Stomach (tissue), 8 donors: ENCODE measurements at regions not wholly inside any gene's neighbourhood (a gene's known extent, or its start where the extent isn't known, plus 50 kb on each side); places are given as distances from the start of the nearest gene placed in this dataset.

Source experiments
- DNase-seq, 2 donors: peaks; one replicate each; pipeline versions ENCODE4 v3.0.0 to v3.0.0-alpha.2; 2013 to 2019
- H3K27ac ChIP-seq, 5 donors: fragments of 200-600 bp in 4 of 5; sonication (generic) in 4 of 5; one replicate each; pipeline ENCODE4 v1.5.1; 2013 to 2019; ENCODE audit warnings: mild to moderate bottlenecking in 1 of 5, moderate library complexity in 1 of 5
- H3K27me3 ChIP-seq, 3 donors: fragments of 200-600 bp; sonication (generic); one replicate each; pipeline ENCODE4 v1.5.1; 2017 to 2019; ENCODE audit warnings: mixed run types in 1 of 3
- H3K36me3 ChIP-seq, 4 donors: fragments of 200-600 bp; sonication (generic); 1 replicate in 3 of 4; 2 replicates in 1 of 4; pipeline ENCODE4 v1.5.1; 2016 to 2019
- H3K4me1 ChIP-seq, 4 donors: fragments of 200-600 bp; sonication (generic); one replicate each; pipeline ENCODE4 v1.5.1; 2016 to 2019
- H3K4me3 ChIP-seq, 4 donors: fragments of 200-600 bp; sonication (generic) in 3 of 4; one replicate each; pipeline ENCODE4 v1.5.1; 2016 to 2019; ENCODE audit warnings: mild to moderate bottlenecking in 1 of 4
- H3K9me3 ChIP-seq, 4 donors: fragments of 200-600 bp; sonication (generic); one replicate each; pipeline ENCODE4 v1.5.1; 2016 to 2019
- EP300 ChIP-seq: sonication (generic); formaldehyde crosslinking; IDR thresholded peaks from one replicate; pipeline ENCODE4 v1.6.1; 2017; ENCODE audit warnings: antibody characterized with exemption
- POLR2A ChIP-seq, 4 donors: fragments of 450-650 bp; IDR thresholded peaks; one replicate each; pipeline ENCODE4 v1.6.1; 2016; ENCODE audit warnings: antibody characterized with exemption in 4 of 4, control low read depth in 2 of 4, mild to moderate bottlenecking in 1 of 4, moderate library complexity in 1 of 4
- POLR2AphosphoS5 ChIP-seq, 3 donors: sonication (generic); formaldehyde crosslinking; IDR thresholded peaks; one replicate each; pipeline ENCODE4 v1.6.1; 2016; ENCODE audit warnings: antibody characterized with exemption in 3 of 3
- WGBS, 5 donors: extraction: QIAGEN DNeasy Blood & Tissue Kit in 3 of 5; methylation state at CpG; one replicate each; pipeline versions ENCODE4 v1.1.5 to v1.1.7; 2013 to 2018; 5-methylcytosine and 5-hydroxymethylcytosine counted together
- intact Hi-C: fragments of 100-400 bp; cut with DNase I; formaldehyde crosslinking; loops from one replicate; pipeline ENCODE4 v1.15.1; 2023; ENCODE audit warnings: low total_unique reads
- TF ChIP-seq, protein P1 (sequence below), 7 experiments: fragments of 450-650 bp in 4 of 7; fragments of 200-600 bp in 3 of 7; sonication (generic) in 3 of 7; IDR thresholded peaks; one replicate each; pipeline ENCODE4 v1.5.1; 2016 to 2019; ENCODE audit warnings: antibody characterized with exemption in 7 of 7, control low read depth in 2 of 7, mild to moderate bottlenecking in 1 of 7
- donor health status: healthy with polysubstance abuse.
- donor health status: Bipolar disorder and iron deficiency.
- donor health status: healthy.

DNA sequence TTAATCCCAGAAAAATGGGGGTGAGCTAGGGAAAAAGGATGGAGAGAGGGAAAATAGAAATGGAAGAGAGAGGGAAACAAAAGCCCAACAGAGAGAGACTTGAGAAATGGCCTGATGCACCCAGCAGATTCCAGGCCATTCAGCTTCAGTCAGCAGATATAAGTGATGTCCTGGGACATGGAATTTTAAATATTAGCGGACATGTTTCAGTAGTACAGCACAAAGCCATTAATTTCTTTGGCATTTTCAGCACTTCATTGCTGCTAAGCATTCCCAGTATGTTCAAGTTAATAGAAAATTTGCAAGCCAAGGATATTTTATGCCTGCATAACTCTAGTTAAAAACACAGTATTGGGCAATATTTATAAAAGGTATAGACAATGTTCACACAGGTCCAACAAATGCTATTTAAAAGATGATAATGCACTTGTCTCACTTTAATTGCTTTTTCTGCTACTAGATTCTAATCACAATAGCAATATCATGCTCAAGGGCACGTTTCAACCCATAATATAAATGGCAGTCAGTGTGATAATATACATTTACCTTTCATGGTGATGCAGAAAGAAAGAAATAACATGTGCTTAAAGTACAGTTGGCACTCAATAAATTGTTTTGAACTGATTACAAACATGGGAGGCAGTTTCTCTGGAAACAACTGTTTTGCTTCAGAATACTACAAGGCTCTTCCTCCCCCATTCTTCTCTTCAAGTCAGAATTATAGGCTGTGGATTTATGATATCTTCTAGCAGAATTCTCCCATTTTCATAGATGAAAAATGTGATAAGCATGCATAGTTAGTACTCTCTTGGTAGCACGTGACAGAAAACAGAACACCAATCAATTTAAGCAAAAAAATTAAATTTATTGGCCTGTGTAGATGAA, 108.1 kb upstream of the MAGI3 start:
- TF ChIP-seq, protein P1, sequence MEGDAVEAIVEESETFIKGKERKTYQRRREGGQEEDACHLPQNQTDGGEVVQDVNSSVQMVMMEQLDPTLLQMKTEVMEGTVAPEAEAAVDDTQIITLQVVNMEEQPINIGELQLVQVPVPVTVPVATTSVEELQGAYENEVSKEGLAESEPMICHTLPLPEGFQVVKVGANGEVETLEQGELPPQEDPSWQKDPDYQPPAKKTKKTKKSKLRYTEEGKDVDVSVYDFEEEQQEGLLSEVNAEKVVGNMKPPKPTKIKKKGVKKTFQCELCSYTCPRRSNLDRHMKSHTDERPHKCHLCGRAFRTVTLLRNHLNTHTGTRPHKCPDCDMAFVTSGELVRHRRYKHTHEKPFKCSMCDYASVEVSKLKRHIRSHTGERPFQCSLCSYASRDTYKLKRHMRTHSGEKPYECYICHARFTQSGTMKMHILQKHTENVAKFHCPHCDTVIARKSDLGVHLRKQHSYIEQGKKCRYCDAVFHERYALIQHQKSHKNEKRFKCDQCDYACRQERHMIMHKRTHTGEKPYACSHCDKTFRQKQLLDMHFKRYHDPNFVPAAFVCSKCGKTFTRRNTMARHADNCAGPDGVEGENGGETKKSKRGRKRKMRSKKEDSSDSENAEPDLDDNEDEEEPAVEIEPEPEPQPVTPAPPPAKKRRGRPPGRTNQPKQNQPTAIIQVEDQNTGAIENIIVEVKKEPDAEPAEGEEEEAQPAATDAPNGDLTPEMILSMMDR (IDR thresholded peaks at IDR 0.05), result no peak
- no peak for TF ChIP-seq POLR2AphosphoS5 (IDR thresholded peaks at IDR 0.05)
- TF ChIP-seq EP300, result no peak
- no peak for TF ChIP-seq POLR2A (IDR thresholded peaks at IDR 0.05)
- intact Hi-C loops, result no loop called here

DNA sequence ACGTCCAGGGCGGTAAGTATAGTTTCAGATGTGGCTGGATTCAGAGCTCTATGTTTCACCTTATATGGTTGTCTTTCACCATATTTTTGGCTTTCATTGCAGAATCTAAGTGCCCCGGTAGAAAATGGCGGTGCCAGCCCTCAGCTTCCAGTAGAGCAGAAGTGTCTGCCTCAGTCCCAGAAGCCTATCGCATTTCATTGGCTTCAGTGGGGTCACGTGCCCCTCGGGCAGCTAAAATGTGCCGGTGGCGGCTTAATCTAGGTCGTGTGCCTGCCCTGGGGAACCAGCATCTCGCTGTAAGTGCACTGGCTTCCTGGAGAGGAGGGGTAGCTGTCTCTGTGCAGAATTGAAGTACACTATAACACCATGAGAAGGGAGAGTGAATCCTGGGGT, 107.4 kb upstream of the MAGI3 start:
- Histone ChIP-seq H3K27ac (no peak overlapping the region), H3K36me3 (no peaks in the 10 kb centered on the region), H3K27me3 (no peaks in the 10 kb centered on the region), H3K9me3 (no peaks in the 10 kb centered on the region), H3K4me3 (no peak overlapping the region), H3K4me1 (peaks cover 0 to 9% (median 3%) of the 10 kb centered on the region in 4 donors)
- intact Hi-C loops, result no loop called here
- TF ChIP-seq EP300 (no peak), POLR2AphosphoS5 (IDR thresholded peaks at IDR 0.05) (no peak), POLR2A (IDR thresholded peaks at IDR 0.05) (no peak)
- TF ChIP-seq, protein P1 (IDR thresholded peaks at IDR 0.05), result no peak
- no peak for DNase-seq
- WGBS, 5 donors, result 82 to 91% (median 89%) methylated on average over 11 of the region's 11 CpGs

More for the DNA sequence above, 108.1 kb upstream of the MAGI3 start:
- DNase-seq, result no peak
- H3K27ac ChIP-seq, result no peak overlapping the region
- H3K4me3 ChIP-seq, result no peak overlapping the region
- no peaks in the 10 kb centered on the region for H3K9me3 ChIP-seq
- H3K36me3 ChIP-seq, result no peaks in the 10 kb centered on the region
- H3K4me1 ChIP-seq, result peaks cover 0 to 9% (median 3%) of the 10 kb centered on the region in 4 donors
- no peaks in the 10 kb centered on the region for H3K27me3 ChIP-seq
- WGBS, 5 donors, result 64 to 77% (median 70%) methylated on average over 3 of the region's 3 CpGs

DNA sequence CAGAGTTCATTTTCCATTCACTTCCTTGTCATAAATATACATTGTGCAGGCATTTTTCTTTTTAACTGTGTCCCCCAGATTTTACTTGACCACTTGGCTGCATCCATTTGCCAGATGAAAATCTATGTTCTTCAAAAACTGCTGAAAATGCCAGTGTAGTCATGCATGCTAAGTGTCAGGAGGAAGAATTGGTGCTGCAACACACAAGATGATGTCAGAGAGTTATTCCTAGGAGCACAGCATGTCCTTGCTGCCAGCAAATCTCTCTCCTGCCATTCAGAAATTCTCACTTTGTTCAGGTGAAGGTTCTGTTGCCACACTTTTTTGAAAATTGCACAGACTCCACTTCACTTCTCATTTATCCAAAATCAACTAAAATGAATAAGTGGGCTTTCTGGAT, 106.4 kb upstream of the MAGI3 start:
- Histone ChIP-seq H3K4me3 (no peak overlapping the region), H3K36me3 (no peaks in the 10 kb centered on the region), H3K9me3 (no peaks in the 10 kb centered on the region), H3K4me1 (peaks cover 0 to 9% (median 3%) of the 10 kb centered on the region in 4 donors), H3K27me3 (no peaks in the 10 kb centered on the region), H3K27ac (no peak overlapping the region)
- TF ChIP-seq POLR2A (IDR thresholded peaks at IDR 0.05), result no peak
- no peak for TF ChIP-seq EP300
- no peak for TF ChIP-seq POLR2AphosphoS5 (IDR thresholded peaks at IDR 0.05)
- DNase-seq, result no peak
- intact Hi-C loops, result no loop called here

DNA sequence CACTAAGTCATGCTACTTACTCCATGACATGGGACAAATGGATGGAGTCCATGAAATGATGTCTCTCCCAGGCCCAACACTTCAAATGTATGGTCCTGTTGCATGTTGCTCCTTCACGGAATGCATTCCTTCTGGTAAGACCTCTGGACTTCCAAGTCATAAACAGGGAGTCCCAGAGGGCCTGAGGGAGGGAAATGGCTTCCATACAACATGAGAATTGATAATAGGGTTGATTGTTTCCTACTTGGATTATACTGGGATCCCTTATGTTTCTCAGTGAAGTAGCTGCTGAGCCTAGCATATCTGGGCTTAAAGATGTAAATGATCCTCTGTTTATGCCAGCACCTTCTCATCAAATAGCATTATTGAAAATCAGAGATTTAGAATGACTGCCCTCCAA, 104.2 kb upstream of the MAGI3 start:
- H3K27me3 ChIP-seq, result no peaks in the 10 kb centered on the region
- H3K27ac ChIP-seq, result no peak overlapping the region
- H3K4me3 ChIP-seq, result no peak overlapping the region
- WGBS, 5 donors, result 80 to 94% (median 92%) methylated on average over 1 of the region's 1 CpG
- no peaks in the 10 kb centered on the region for H3K9me3 ChIP-seq
- no peak for DNase-seq
- intact Hi-C loops, result no loop called here
- no peak for TF ChIP-seq POLR2AphosphoS5 (IDR thresholded peaks at IDR 0.05)
- TF ChIP-seq, protein P1 (IDR thresholded peaks at IDR 0.05), result no peak
- TF ChIP-seq EP300, result no peak
- TF ChIP-seq POLR2A (IDR thresholded peaks at IDR 0.05), result no peak
- no peaks in the 10 kb centered on the region for H3K4me1 ChIP-seq
- no peaks in the 10 kb centered on the region for H3K36me3 ChIP-seq
